Fibroblast of lung (primary cell): ENCODE measurements at regions not wholly inside any gene's neighbourhood (a gene's known extent, or its start where the extent isn't known, plus 50 kb on each side); places are given as distances from the start of the nearest gene placed in this dataset.

Experiments used
- DNase-seq, 2 donors: peaks; one replicate each; pipeline versions ENCODE4 v3.0.0 to v3.0.0-alpha.2; 2010; ENCODE audit warnings: low read depth in 2 of 2
- H2AFZ ChIP-seq: 2 replicates; pipeline ENCODE4 v1.5.1; 2012; ENCODE audit warnings: low read length, control low read depth, inconsistent platforms
- H3K27ac ChIP-seq: 2 replicates; pipeline ENCODE4 v1.5.1; 2011; ENCODE audit warnings: low read length, control low read depth; ENCODE audit not compliant: insufficient read depth
- H3K27me3 ChIP-seq: 2 replicates; pipeline ENCODE4 v1.5.1; 2011; ENCODE audit warnings: mild to moderate bottlenecking, low read length; ENCODE audit not compliant: control insufficient read depth, insufficient read depth
- H3K36me3 ChIP-seq: 2 replicates; pipeline ENCODE4 v1.5.1; 2011; ENCODE audit warnings: low read length; ENCODE audit not compliant: control insufficient read depth, insufficient read depth
- H3K4me1 ChIP-seq: 2 replicates; pipeline ENCODE4 v1.5.1; 2011; ENCODE audit warnings: low read length; ENCODE audit not compliant: control insufficient read depth, insufficient read depth; ENCODE audit errors: extremely low read depth
- H3K4me2 ChIP-seq: 2 replicates; pipeline ENCODE4 v1.5.1; 2011; ENCODE audit warnings: low read length, control low read depth; ENCODE audit not compliant: insufficient read depth; ENCODE audit errors: extremely low read depth
- H3K4me3 ChIP-seq, 4 experiments: fragments of 200-600 bp in 1 of 4; sonication (generic) in 1 of 4; replicated peaks in 1 of 4; 2 replicates each; pipeline ENCODE4 v1.5.1; 2011 to 2016; ENCODE audit warnings: low read length in 4 of 4, low read depth in 3 of 4, mild to moderate bottlenecking in 3 of 4, control low read depth in 2 of 4, inconsistent platforms in 1 of 4, mixed read lengths in 1 of 4; ENCODE audit not compliant: insufficient read depth in 1 of 4; ENCODE audit errors: control extremely low read depth in 1 of 4
- H3K79me2 ChIP-seq: 2 replicates; pipeline ENCODE4 v1.5.1; 2012; ENCODE audit warnings: mild to moderate bottlenecking, low read length, inconsistent platforms; ENCODE audit not compliant: control insufficient read depth, insufficient read depth
- H3K9ac ChIP-seq: 2 replicates; pipeline ENCODE4 v1.5.1; 2011; ENCODE audit warnings: mild to moderate bottlenecking, low read length, control low read depth; ENCODE audit not compliant: insufficient read depth
- H3K9me3 ChIP-seq: 2 replicates; pipeline ENCODE4 v1.5.1; 2012; ENCODE audit warnings: low read depth, low read length; ENCODE audit not compliant: control insufficient read depth, insufficient read depth
- H4K20me1 ChIP-seq: 2 replicates; pipeline ENCODE4 v1.5.1; 2011; ENCODE audit warnings: low read length; ENCODE audit not compliant: control insufficient read depth, insufficient read depth; ENCODE audit errors: extremely low read depth
- CTCF ChIP-seq, 2 donors: IDR thresholded peaks in 1 of 2; conservative IDR thresholded peaks in 1 of 2; 1 replicate in 1 of 2; 2 replicates in 1 of 2; pipeline ENCODE4 v1.5.1; 2011 to 2012; ENCODE audit warnings: low read length in 2 of 2, control low read depth in 1 of 2, inconsistent platforms in 1 of 2, low read depth in 1 of 2, mild to moderate bottlenecking in 1 of 2
- EZH2 ChIP-seq: IDR thresholded peaks from 2 replicates; pipeline ENCODE4 v1.5.1; 2012; ENCODE audit warnings: low read length, control low read depth, mild to moderate bottlenecking; ENCODE audit errors: missing control alignments

GRCh38 chr2:120988700-120989511 is 253.2 kb downstream of the GLI2 start:
- Histone ChIP-seq H3K79me2 (no peaks in the 10 kb centered on the region), H3K4me3 (no peak overlapping the region), H3K27me3 (no peaks in the 10 kb centered on the region), H3K4me2 (no peak overlapping the region), H3K9me3 (no peaks in the 10 kb centered on the region), H2AFZ (no peak overlapping the region), H3K36me3 (peaks cover 21% of the 10 kb centered on the region), H3K9ac (no peak overlapping the region), H3K4me1 (no peaks in the 10 kb centered on the region), H3K27ac (no peak overlapping the region), H4K20me1 (no peaks in the 10 kb centered on the region)
- TF ChIP-seq EZH2 (no peak), CTCF (conservative IDR thresholded peaks at IDR 0.05 in 1 of 2, IDR thresholded peaks at IDR 0.05 in 1 of 2; ENCODE audit: low read depth in 1 of 2, low read length in 2 of 2) (no peak)
- no peak for DNase-seq

- H3K9me3 ChIP-seq, result no peaks in the 10 kb centered on the region
- H3K4me3 ChIP-seq, result no peak overlapping the region
- no peaks in the 10 kb centered on the region for H4K20me1 ChIP-seq
- peaks cover 17% of the 10 kb centered on the region for H3K36me3 ChIP-seq
- H3K4me2 ChIP-seq, result no peak overlapping the region
- no peak overlapping the region for H2AFZ ChIP-seq
- DNase-seq, result no peak
- no peaks in the 10 kb centered on the region for H3K79me2 ChIP-seq
- H3K27ac ChIP-seq, result no peak overlapping the region
- no peak overlapping the region for H3K9ac ChIP-seq
- H3K27me3 ChIP-seq, result no peaks in the 10 kb centered on the region
- H3K4me1 ChIP-seq, result no peaks in the 10 kb centered on the region
- TF ChIP-seq EZH2 (no peak), CTCF (conservative IDR thresholded peaks at IDR 0.05 in 1 of 2, IDR thresholded peaks at IDR 0.05 in 1 of 2; ENCODE audit: low read depth in 1 of 2, low read length in 2 of 2) (no peak)
These were observed 254.1 kb downstream of the GLI2 start for GRCh38 chr2:120989512-120990441.

- H3K9me3 ChIP-seq, result no peaks in the 10 kb centered on the region
- H2AFZ ChIP-seq, result no peak overlapping the region
- H3K27me3 ChIP-seq, result no peaks in the 10 kb centered on the region
- H3K36me3 ChIP-seq, result peaks cover 17% of the 10 kb centered on the region
- no peak overlapping the region for H3K4me2 ChIP-seq
- H3K9ac ChIP-seq, result no peak overlapping the region
- H3K27ac ChIP-seq, result no peak overlapping the region
- DNase-seq, result peak in 1 of 2 donors; percentile 15
- no peak overlapping the region for H3K4me3 ChIP-seq
- no peaks in the 10 kb centered on the region for H4K20me1 ChIP-seq
- no peaks in the 10 kb centered on the region for H3K4me1 ChIP-seq
- H3K79me2 ChIP-seq, result no peaks in the 10 kb centered on the region
- TF ChIP-seq CTCF (conservative IDR thresholded peaks at IDR 0.05 in 1 of 2, IDR thresholded peaks at IDR 0.05 in 1 of 2; ENCODE audit: low read depth in 1 of 2, low read length in 2 of 2), result no peak
- no peak for TF ChIP-seq EZH2
These were observed 254.8 kb downstream of the GLI2 start for GRCh38 chr2:120990451-120990871.
